Stimulated activated CD4-positive, alpha-beta T cell treated with anti-CD3 and anti-CD28 coated beads, Interleukin-4, amount 100 ng/mL, for 1 hour (primary cell): ENCODE measurements at regions not wholly inside any gene's neighbourhood (a gene's known extent, or its start where the extent isn't known, plus 50 kb on each side); places are given as distances from the start of the nearest gene placed in this dataset.

Experiments used
- DNase-seq: peaks from one replicate; pipeline ENCODE4 v3.0.0-alpha.2; 2020

DNA sequence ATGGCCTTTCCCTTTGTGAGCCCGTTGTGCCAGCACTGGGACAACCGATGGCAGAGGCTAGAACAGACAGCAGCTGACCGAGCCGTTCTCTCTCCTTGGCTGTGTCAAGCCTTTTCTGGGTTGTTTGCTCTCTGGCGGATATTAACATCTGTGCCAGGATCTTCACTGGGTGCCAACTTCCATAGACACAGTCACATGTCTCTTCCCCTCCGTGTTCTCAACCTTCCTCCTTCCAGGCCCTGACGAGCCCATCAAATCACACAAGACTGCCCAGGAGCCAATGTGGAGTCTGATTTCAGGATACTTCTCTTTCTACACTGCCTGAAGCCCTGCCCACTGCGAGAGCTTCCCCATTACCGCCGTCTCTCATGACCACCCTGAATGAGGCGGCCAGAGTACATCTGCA is 111.0 kb upstream of the RALGAPA2 start:
- DNase-seq = no peak

DNA sequence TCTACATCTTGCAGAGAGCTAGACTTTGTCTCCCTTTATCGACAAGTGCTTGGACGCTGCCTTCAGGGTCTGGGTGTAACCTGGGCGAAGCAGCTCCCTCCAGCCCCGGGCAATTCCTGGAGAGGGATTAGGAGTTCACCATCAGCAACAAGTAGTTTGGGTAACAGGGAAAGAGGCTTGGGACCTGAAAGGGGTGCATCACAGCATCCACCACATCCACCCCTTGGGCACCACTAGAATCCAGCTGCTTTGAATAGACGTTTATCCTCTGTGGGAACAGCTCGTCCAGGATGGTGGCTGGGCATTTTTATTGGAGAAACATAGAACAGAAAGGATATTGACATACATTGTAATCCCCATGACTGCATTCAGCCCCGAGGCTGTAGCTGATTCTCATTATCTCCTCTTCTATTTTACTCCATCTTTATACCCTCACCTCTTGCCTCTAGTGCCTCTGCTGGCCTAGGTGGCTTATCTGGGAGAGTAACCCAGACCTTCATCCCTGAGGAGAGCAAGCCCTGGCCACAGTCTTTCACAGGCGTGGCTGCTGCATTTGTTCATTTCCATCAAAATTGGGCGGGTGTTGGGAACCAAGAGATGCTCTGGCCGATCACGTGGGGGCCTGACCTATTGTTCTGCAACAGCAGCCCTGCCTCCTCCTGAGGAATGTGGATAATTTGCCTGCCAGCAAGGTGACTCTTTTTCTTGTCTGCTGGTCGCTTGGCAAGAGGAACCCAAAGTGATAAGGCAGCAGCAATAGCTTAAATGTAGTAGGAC is 109.2 kb upstream of the RALGAPA2 start:
- DNase-seq = no peak

DNA sequence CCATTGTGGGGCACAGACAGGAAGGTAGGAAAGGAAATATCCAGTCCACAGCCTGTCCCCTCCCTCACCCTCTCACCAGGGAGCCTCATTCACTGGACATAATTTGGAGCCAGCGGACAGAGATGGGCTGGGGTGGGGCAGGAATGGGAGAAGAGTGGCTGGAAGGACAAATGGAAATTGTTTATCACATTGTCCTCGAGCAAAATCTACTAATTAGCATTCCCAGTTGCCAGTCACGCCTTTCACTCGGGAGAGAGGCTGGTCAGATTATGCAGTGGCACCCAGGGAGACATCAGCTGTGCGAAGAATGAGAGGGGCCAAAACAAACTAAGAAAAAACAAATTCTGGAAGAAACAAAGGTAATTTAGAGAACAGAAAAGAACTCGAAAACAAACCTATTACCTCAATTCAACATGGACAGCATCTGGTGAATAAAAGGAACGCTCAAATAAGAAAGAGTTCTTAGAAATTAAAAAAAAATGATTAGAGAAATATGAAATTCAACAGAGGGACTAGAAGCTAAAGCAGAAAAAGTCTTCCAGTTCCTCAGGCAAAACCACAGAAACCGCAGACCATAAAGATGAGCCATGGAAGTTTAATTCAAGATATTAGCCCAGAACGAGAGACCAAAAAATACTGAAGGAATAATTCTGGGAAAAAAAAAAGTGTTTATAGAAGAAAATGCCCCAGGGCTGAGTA is 108.5 kb upstream of the RALGAPA2 start:
- DNase-seq = no peak

DNA sequence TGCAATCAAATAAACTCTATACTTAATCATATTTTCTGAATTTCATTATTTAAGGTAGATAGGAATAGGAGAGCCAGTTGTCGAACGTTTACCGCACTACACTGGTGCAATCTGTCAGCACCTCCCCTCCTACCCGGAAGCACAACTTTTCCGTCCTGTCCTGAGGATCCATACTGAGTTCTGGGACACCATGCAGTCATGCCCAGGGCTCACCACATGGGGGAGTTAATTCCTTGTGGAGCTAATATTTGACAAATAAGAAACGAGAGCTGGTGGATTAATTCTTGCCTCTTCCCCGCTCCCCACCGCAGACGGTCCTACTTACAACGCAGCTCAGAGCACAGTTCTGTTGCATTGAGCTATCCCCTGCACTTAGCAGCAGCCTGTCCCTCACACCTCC is 107.7 kb upstream of the RALGAPA2 start:
- DNase-seq = no peak

DNA sequence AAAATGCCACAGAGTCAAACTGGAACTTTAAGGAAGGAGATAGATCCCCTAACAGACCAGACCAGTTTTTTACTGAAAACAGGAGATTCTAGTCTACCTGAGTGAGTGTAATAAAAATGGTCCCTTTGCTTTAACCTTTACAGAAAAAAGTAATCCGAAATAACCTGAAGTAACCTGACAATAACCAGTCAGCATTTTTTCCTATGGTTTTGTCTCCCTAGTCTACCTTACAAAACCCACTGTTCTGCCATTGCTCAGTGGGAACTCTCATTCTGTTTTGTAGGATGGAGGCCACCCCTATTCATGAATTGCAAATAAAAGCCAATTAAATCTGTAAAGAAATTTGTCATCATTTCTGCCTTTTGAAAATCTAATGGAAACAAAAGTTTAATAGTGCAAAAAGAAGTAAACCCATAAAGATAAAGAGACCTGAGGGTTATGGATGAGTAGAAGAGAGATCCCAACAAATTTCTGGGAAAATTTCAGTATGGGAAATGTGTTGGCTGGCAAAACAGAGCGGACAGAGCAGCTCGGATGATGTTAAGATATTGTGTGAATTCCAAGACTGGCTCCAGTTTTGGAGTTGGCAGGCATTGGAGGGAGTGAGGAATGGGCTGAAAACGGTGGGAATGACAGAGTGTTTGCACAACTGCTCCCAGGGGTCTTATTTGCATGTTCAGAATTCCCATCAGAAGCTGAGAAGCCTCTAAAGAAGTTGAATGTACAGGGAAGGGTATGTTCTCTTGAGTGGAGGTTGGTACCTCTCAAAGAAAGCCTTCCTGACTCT is 104.7 kb upstream of the RALGAPA2 start:
- DNase-seq = no peak

DNA sequence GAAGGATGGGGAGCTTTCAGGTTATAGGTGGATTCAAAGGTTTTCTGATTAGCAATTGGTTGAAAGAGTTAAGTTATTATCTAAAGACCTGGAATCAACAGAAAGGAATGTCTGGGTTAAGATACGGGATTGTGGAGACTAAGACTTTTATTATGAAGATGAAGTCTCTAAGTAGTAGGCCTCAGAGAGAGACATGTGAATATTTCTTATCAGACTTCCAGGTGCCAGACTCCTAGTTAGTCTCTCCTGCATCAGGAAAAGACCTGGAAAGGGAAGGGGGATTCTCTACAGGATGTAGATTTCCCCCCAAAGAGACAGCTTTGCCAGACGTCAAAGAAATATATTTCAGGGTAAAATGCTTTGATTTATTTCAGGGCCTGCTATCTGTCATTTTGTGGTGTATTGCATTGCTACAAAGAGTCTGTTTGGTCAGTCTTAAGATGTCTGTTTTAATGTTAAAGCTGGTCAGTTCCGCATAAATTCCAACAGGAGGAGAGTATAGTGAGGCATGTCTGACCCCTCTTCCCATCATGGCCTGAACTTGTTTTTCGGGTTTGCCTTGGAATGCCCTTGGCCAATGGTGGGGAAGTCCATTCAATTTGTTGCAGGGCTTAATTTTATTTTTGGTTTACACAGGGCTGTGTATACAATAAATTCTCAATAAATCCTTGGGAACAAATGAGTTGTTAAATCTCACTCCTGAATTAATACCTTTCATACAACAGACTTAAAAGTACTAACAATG is 103.4 kb upstream of the RALGAPA2 start:
- no peak for DNase-seq

DNA sequence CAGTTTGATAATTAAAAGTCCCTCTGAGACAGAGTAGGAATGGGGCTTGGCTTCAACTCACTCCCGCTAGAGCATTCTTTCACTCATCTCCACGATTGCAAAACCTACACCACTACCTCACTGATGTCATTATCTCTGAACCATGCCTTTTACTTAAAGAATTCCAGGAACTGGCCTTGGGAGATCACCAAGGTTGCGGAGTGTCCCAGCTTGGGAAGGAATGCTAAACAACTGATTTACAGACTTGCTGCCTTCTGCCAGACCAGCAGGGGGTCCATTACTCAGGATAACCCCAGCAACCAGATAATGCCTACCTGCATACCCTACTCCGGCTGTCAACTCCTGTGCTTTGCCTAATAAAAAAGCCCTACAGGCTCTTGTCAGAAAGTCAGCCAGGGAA is 102.2 kb upstream of the RALGAPA2 start:
- no peak for DNase-seq

DNA sequence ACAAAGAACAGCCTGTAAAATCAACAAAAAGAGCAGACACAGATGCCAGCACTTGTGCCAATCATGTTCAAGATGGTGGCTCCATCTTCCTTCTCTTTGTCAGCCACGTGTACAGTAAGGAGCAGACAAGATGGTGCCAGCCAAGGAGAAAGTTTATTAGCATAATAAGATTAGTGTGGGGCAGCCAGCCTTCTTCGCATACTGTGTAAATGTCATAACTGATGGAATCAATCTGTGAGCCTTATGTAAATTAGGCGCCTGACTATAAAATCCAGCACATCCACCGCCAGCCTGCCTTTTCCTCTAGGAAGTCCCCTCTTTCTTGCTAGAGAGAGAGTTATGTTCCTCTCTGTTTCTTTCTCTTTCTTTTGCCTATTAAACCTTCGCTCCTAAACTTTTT is 99.7 kb upstream of the RALGAPA2 start:
- DNase-seq = no peak

DNA sequence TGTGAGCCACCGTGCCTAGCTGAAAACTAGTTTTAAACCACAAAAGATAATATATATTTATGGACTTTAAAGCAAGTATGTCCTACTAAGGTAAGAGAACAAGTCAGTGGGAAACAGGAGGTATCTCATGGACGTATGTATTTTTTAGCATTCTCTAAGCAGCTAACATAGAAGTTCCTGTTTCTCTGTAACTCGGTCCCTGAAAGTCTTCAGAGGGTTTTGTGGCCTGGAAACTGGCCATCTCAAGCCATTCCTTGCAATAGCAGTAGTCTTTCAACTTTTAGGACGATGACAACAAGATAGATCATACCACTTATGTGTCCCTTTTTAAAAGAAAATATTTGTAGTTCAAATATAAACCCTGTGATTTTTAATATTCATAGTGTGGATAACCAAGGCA is 95.6 kb upstream of the RALGAPA2 start:
- DNase-seq = no peak

DNA sequence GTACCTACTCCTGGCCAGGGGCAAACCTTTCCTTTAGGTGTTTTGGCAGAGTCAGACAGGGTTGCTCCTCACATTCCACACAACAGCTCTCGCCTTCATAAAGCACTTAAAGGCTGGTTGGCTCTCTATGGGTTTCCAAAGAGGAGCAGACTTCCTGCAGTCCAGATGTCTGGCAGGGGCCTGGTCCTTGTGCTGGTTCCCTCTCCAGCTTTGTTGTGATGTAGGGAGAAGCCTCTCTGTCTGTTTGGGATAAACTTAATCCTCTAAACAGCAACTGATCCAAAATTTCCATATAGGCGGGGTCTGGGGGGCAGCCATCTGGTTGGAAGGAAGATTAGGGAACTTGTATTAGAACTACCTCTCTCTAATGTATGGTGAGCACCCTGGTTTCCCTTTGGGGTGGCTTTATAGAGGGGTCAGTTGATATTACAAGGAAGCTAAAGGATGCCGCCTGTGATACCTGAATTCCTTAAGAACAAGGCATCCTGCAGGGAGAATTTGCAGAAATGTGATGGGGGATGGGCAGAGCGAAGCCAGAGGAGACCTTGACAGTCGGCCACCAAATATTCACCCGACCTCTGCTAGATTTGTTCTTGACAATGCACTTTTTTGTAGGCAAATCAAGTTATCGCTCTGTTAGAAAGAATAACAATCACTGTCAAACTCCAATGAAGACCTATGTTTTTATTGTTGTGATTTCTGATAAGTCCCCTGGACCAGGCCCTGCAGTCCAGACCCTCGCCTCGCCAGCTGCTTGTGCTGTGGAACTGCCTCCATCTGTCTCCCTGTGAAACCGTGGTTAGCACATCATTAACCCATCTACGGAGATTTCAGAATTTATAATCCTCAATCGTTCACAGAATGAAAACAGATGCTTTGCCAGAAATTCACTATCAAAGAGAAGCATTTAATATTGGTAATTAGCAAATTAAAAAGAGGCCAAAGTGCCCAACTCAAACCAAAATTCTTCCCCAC is 94.0 kb upstream of the RALGAPA2 start:
- no peak for DNase-seq

DNA sequence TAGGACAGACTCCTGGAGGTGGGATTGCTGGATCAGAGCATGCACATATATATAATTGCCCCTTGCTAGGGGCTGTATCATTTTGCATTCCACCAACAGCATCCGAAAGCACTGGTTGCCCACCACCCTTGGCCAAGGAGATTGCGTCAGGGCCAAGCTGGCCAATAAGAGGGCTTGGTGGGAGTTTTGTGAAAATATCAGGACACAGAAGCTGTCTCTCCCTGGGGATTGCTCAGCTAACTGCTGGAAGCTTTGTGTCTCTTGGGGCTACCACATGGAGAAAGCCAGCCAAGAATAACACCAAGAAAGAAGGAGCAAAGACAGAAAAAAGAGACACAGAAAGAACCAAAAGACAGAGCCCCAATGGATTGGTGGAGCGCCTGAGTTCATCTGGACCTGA is 90.6 kb upstream of the RALGAPA2 start:
- no peak for DNase-seq

DNA sequence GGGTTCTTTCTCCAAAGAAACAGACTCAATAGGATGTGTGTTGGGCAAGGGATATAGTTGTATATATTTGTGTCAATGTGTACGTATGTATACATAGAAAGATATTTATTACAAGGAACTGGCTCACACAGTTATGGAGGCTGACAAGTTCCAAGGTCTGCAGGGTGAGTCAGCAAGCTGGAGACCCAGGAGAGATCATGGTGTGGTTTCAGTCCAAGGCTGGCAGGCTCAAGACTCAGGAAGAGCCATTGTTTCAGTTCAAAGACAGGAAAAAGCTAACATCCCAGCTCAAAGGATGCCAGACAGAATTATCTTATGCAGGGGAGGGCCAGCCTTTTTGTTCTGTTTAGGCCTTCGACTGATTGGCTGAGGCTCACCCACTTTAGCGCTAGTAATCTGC is 89.9 kb upstream of the RALGAPA2 start:
- no peak for DNase-seq

DNA sequence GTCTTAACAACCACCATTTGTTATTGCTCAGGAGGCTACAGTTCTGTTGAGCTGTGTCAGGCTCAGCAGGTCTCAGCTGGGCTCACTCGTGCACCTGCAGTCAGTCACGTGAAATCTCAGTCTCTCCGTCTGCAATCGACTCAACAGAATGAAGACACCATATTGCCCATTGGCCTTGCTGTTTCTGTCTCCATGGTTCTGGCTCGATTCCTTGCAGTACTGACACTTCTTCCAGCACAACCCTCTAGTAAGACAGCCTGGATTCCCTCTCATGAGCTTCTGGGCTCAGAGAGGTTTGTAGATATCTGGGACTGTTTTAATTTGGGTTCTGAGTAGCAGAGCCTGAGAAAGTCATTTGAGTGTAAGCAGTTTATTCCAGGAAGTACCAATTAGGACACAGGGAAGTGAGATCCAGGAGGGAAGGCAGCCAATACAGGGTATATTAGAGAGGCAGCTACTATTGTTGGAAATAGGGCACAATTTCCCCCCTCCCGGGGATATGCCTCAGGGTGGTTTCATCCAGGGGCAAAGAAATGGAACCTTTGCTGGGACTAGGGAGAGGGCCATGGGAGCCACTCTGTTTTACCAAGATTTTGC is 87.4 kb upstream of the RALGAPA2 start:
- DNase-seq = no peak

DNA sequence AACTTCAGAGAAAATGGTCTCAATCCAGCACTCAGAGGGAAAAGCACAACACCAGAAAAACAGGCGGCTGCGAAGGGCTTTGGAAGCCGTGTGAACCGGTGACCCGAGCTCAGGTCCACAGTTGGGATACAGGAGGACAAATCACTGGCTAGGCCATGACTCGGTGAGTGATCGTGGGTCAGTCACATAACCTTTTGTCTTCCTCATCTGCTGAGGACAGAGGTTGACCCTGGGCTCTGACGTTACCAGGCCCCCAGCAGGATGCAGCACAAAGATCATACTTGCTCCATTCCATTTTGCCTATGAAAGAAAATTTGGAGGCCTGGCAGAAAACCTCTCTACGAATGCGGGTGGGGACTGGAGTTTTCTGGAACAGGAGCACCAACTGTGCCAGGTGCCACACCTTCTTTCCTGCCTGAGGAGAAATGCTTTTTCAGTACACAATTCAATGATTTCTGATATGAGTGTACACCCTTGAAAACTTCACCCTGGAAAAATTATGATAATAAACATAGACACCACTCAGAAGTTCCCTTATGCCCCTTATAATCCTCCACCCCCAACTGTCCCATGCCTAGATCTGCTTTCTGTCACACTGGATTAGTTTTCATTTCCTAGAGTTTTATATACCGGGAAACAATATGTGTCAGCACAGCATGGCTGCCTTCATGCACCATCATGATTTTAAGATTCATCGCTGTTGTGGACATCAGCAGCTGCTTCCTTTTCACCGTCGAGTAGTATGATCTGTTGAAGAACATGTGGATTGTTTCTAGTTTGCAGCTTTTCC is 85.3 kb upstream of the RALGAPA2 start:
- DNase-seq = no peak

DNA sequence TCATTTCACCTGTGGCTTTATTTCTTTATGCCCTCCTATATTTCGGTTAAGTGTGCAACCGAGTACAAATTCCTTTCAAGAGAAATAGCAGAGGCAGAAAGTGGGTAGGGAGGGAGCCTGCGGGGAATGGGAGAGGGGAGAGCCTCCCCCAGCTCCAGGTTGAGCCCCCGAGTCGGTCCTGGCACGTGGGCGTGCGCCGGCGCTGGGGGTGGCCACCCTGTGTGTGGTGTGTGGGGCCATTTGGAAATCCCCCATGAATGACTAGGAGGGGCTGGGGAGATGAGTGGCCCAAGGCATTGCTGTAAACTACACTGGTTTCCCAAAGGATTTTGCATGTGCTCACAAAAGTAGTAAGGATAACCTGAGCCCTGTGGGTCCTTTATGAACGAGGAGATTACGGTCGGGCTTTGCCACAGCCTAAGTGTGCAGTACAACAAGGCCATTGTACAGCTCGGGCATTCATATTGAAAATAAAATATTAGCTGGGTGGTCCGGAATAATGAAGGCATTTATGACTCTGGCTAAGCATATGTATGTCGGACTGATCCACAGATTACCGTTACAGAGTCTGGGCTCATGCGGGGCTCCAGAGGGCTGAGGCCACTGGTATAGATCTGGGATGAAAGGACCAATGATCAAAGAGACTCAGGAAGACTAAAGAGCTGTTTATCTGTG is 84.5 kb upstream of the RALGAPA2 start:
- no peak for DNase-seq

DNA sequence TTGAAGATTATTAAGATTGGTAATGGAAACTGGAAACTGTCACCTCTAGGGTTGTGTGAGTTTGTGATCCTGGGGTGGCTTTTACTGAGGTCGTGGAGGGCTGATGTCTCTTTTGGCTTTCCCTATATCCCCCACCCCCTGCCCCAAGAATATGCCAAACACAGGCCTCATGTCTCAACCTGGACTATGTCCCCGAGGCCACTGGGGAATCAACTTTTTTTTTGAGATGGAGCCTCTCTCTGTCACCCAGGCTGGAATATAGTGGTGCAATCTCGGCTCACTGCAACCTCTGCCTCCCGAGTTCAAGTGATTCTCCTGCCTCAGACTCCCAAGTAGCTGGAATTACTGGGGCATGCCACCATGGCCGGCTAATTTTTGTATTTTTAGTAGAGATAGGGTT is 83.3 kb upstream of the RALGAPA2 start:
- no peak for DNase-seq

DNA sequence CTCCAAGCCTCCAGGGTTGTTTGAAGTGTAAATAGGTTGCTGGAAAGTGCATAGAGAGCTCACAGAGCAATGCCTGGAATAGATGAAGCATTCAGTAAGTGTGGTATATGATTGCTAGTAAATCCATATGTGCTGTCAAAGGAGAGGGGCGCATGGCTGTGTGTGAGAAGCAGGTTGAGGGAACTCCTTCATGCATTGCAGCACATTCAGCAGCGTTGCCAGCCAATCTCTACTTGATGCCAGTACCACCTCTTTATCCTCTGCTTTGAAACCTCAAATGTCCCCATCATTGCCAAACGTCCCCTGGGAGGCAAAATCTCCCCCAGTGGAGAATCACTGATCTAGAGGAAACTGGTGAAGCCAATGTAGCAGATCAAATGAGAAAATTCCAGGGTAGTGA is 82.7 kb upstream of the RALGAPA2 start:
- DNase-seq = no peak

DNA sequence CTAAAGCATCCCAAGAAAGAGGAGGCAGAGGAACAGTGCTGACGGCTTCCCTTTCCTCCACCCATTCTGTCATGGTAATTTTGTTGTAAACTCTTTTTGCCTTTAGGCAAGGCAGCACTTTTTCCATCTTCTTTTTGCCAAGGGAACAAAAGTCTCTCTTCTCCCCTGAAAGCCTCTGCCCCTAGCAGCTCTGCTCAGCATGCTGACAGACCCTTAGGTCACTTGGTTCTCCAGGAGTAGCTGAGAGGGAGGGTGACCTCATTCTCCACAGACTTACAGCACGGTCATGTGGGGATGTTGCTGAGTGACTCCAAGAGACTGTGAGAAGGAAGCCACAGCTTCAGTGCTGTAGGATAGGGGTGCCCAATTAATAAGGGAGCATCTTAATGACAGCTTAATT is 81.1 kb upstream of the RALGAPA2 start:
- DNase-seq = no peak

DNA sequence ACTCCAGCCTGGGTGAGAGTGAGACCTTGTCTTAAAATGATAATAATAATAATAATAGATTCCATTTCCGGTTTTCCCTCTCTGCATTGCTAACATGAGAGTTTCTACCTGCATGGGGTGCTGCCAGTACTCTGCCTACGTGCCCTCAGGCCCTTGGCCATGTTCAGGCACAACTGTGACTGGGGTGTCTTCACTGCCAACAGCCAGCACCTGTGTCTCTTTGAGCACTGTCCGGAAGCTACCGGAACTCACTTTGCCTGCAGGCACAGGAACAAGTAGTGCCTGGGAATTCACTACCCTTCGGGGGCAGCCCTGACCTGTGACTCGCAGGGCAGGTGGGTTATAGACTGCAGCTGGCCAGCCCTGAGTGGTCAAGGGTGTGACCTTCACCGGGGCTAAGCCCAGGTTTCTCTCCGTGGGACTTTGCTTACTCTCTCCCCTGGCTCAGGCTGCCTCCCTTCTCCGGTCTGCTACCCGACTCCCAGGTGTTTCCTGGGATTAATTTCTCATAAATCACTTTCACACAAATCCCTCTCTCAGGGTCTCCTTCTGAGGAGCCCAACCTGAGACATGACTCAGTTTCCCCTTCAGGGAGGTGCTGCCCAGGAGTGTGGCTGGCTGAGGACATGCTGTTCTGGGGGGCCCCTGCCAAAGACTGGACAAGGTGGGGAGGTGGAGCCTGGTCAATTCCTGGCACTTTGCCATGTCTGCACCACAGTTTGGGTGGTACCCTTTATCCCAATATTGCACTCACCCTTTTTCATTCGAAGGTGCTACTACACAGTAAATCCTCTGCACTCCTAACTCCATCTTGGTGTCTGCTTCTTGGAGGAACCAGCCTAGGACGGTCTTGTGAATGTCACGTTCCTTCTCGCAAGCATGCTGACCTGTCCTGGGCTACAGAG is 79.5 kb upstream of the RALGAPA2 start:
- no peak for DNase-seq
